HG02642 (cell line): ENCODE measurements at regions not wholly inside any gene's neighbourhood (a gene's known extent, or its start where the extent isn't known, plus 50 kb on each side); places are given as distances from the start of the nearest gene placed in this dataset.
"Not testable (repeated sequence)": the region's sequence is repeated elsewhere in the genome, so short reads cannot be mapped to it uniquely, and the experiment has no call there.

ENCODE experiments used
- ATAC-seq: cut with Tn5 transposase; IDR thresholded peaks from one replicate; pipeline ENCODE4 v1.9.1; 2021; ENCODE audit warnings: mild to moderate bottlenecking; ENCODE audit not compliant: unreplicated experiment, poor library complexity

- ATAC-seq: no peak
Measured at GRCh38 chr11:82003671-82004515, 729.8 kb downstream of the FAM181B start.

DNA sequence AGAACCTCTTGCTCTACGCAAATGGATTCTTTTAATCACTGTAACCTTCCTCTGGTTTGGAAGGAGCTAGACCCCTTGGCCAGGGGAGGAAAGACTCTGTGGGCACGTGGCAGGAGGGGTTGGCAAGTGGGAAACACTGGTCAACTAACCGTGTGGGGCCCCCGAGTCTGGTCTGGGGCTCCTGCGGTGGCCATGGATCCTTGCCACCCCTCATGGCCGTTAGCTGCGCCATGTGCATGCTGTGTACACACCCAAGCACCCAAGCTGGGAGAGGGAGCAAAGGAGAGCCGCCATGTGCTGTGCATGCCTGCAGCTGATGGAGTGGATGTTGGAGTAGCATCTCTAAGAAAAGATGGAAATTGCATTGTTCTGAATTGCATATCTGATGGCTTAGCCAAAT is 730.6 kb downstream of the FAM181B start:
- ATAC-seq: no peak

GRCh38 chr11:81995889-81996288 is 737.8 kb downstream of the FAM181B start:
- ATAC-seq: no peak

GRCh38 chr11:81993755-81994154 is 739.9 kb downstream of the FAM181B start:
- no peak for ATAC-seq

GRCh38 chr11:81990659-81991443 is 742.8 kb downstream of the FAM181B start:
- no peak for ATAC-seq

GRCh38 chr11:81989093-81989492 is 744.6 kb downstream of the FAM181B start:
- no peak for ATAC-seq

DNA sequence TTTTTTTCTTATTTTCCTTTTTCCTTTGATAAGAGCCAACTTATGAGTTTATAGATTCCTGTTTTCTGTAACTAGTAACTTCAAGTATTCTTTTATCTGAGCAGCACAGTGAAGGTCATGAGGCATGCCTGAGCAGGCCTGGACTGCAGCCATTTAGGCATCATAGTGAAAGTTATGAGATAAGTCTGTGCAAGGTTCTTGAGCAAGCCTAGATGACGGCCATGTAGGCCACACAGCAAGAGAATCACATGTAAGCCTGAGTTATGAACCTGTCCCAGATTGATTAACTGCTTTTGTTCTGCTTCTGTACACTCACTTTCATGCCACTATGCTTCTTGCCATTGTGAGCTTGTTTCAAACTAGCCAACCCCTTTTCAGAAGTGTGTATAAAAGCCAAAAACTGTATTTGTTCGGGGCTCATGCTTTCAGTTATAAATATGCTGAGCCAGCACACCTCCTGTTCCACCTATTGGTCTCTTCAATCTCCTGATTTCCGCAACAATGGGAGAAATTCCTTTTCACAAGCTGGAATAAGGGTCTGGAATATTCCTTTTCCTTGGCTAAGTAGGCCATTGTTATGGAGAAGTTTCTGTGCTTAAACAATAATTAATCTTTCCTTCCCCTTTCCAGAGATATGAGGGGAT is 745.7 kb downstream of the FAM181B start:
- ATAC-seq: no peak

GRCh38 chr11:81986556-81987161 is 747.0 kb downstream of the FAM181B start:
- ATAC-seq: no peak

DNA sequence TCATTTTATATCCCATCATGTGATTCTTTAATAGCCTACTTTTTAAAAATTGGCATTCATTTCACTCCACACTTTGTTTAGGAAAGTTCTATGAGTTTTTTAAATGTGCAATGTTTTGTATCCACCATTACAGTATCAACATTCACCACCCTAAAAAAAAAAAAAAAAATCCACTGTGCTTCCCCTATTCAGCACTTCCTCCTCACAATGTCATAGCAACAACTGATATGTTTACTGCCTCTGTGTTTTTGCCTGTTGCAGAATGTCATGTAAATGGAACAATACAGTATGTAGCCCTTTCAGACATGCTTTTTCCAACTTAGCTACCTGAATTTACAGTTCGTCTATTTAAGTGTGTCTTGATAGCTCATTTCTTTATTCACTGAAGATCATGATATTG is 754.2 kb downstream of the FAM181B start:
- no peak for ATAC-seq

- no peak for ATAC-seq
Measured at GRCh38 chr11:81975261-81975900, 758.3 kb downstream of the FAM181B start.

- ATAC-seq: no peak
Measured at GRCh38 chr11:81970886-81971285, 762.8 kb downstream of the FAM181B start.

DNA sequence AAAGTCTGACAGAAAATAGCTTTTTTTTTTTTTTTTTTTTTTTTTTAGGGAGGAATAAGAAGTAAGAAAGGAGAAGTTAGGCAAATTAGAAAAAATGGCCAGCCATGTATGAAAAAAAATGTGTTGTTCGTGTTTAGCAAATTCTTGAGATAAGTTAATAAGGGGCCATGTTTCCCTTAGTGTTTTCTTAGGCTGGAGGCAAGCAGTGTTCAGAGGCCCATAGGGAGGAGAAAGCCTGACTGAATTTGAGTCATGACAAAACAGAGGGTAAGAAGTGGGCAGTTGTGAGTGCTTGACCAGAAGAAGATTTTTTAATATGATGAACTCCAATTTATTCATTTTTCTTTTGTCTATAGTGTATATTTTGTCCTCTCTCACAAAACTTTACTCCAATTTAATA is 766.4 kb downstream of the FAM181B start:
- no peak for ATAC-seq

DNA sequence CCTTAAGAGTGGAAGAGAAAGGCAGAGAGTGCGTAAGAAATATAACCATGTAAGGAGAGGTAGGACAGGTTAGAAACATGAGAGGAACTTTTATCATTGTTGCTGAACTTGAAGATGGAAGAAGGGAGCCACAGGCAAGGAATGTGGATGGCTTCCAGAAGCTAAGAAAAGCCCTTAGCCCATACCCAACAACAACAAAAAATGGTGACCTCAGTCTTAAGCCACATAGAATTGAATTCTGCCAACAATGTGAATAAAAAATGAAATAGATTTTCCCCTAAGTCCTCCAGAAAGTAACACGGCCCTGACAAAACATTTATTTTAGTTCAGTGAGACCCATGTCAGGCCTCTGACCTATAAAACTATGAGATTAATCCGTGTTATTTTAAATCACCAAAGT is 767.3 kb downstream of the FAM181B start:
- no peak for ATAC-seq

GRCh38 chr11:81963018-81963417 is 770.6 kb downstream of the FAM181B start:
- no peak for ATAC-seq

- no peak for ATAC-seq
Measured at GRCh38 chr11:81960443-81960842, 773.2 kb downstream of the FAM181B start.

- ATAC-seq: no peak
Measured at GRCh38 chr11:81959341-81959740, 774.3 kb downstream of the FAM181B start.

DNA sequence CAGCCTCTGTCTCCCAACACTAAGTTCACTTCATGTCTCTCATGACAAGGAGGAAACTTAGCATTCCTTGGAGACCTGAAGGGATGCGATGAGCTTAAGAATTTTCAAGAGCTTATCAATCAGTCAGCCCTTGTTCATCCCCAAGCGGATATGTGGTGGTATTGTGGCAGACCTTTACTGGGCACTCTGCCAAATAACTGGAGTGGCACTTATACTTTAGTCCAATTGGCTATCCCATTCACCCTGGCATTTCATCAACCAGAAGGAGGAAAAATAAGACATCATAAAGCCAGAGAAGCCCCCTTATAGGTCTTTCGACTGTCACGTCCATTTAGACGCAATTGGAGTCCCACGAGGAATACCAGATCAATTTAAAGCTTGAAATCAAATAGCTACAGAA is 779.4 kb downstream of the FAM181B start:
- ATAC-seq: not testable (repeated sequence)

DNA sequence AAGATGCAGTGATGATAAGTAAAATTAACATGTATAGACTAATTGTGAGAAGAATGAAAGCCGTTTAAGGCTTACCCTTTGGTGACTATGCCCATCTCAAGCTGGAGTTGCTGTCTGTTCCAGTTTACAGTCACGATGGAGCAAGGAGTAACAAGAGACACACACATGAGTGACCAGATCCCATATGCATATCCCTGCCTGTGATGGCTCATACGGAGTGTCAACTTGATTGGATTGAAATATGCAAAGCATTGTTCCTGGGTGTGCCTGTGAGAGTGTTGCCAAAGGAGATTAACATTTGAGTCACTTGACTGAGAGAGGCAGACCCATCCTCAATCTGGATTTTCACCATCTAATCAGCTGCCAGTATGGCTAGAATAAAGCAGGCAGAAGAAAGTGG is 786.8 kb downstream of the FAM181B start:
- ATAC-seq: no peak

- no peak for ATAC-seq
Measured at GRCh38 chr11:81942646-81943045, 791.0 kb downstream of the FAM181B start.

DNA sequence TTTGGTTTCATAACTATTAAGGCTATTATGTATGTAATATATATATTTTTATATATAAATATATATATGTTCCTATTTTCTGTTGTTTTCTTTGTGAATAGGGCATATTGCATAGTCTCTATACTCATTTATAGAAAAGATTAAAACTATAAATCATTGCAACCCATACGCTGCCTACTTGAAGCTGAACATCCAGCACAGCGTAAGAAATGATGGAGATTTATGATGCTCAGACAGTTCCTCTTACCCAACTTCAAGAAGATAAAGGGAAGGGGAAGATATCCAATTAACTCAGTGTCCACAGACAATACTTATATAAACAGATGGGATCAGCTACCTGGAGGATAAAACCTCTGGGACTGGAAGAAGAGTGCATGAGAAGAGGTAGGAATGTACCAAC is 791.7 kb downstream of the FAM181B start:
- ATAC-seq: no peak
